ENCODE measurements at regions not wholly inside any gene's neighbourhood (a gene's known extent, or its start where the extent isn't known, plus 50 kb on each side); places are given as distances from the start of the nearest gene placed in this dataset.

DNA sequence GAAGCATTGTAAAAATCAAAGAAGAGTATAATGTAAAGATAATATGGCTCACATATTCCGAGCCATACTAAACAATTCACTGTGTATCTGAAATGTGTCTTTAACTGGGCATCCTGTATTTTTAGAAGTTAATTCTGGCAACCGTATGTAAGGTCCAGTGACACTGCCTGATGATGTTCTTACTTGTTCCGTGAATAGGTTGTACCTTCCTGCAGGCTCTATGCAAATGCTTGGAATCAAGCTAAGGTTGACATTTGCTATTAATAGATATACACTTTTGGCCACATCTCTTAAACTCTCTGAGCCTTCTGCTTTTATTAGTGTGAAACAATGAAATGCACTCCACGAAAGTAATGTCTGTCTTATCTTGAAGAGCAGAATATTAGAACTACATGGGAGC lies 534.6 kb downstream of the CCDC85A start:
- TF ChIP-seq, protein P1, sequence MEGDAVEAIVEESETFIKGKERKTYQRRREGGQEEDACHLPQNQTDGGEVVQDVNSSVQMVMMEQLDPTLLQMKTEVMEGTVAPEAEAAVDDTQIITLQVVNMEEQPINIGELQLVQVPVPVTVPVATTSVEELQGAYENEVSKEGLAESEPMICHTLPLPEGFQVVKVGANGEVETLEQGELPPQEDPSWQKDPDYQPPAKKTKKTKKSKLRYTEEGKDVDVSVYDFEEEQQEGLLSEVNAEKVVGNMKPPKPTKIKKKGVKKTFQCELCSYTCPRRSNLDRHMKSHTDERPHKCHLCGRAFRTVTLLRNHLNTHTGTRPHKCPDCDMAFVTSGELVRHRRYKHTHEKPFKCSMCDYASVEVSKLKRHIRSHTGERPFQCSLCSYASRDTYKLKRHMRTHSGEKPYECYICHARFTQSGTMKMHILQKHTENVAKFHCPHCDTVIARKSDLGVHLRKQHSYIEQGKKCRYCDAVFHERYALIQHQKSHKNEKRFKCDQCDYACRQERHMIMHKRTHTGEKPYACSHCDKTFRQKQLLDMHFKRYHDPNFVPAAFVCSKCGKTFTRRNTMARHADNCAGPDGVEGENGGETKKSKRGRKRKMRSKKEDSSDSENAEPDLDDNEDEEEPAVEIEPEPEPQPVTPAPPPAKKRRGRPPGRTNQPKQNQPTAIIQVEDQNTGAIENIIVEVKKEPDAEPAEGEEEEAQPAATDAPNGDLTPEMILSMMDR (IDR thresholded peaks at IDR 0.05; ENCODE audit: insufficient read depth, low read length, poor library complexity, severe bottlenecking) = no peak
- Histone ChIP-seq H3K36me3 (ENCODE audit: control insufficient read depth, insufficient read depth, low read length) (no peaks in the 10 kb centered on the region), H3K27me3 (ENCODE audit: control insufficient read depth, insufficient read depth, low read length) (no peaks in the 10 kb centered on the region), H3K4me3 (ENCODE audit: low read depth, low read length) (no peak overlapping the region)
- DNase-seq (ENCODE audit: low read depth) = no peak

DNA sequence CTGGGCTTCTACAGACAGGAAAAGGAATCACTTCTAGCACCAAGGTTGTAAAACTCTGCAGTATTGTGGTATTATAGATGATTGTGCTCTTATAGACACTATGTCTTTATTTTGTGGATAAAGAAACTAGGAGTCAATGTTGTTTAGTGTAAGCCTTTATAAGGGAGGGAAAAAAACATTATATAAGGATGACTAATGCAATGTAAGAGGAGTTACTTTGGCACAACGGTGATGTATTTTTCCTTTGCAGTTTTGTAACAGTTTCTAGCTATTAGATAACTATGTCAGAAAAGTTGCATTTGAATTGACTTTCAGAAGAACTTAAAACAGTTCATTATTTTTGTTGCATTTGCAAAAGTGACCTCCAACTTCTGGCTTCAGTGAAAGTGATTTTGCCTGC lies 545.4 kb downstream of the CCDC85A start:
- no peak for DNase-seq (ENCODE audit: low read depth)
- Histone ChIP-seq H3K4me3 (ENCODE audit: low read depth, low read length) (no peak overlapping the region), H3K27me3 (ENCODE audit: control insufficient read depth, insufficient read depth, low read length) (no peaks in the 10 kb centered on the region), H3K36me3 (ENCODE audit: control insufficient read depth, insufficient read depth, low read length) (no peaks in the 10 kb centered on the region)
- TF ChIP-seq, protein P1 (IDR thresholded peaks at IDR 0.05; ENCODE audit: insufficient read depth, low read length, poor library complexity, severe bottlenecking) = no peak

DNA sequence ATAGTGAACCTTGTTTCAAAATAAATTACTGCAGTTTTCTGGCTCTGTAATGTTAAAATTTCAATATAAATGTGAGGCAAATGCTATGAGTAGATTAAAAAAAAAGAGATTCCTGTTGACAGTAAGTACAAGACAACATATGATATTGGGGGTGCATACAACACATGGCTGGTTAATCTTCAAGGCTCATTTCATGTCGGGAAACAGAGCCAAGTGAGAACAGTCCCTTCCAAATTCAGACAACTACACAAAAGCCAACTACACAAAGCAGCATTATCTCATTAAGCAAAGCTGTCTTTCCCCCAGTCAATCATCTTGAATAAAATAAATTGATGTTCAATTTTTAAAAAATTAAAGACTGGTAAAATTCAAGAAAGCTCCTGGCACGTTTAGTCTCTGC lies 549.2 kb downstream of the CCDC85A start:
- no peaks in the 10 kb centered on the region for H3K36me3 ChIP-seq (ENCODE audit: control insufficient read depth, insufficient read depth, low read length)
- DNase-seq (ENCODE audit: low read depth) = no peak
- TF ChIP-seq, protein P1 (IDR thresholded peaks at IDR 0.05; ENCODE audit: insufficient read depth, low read length, poor library complexity, severe bottlenecking) = no peak
- no peaks in the 10 kb centered on the region for H3K27me3 ChIP-seq (ENCODE audit: control insufficient read depth, insufficient read depth, low read length)
- no peak overlapping the region for H3K4me3 ChIP-seq (ENCODE audit: low read depth, low read length)

DNA sequence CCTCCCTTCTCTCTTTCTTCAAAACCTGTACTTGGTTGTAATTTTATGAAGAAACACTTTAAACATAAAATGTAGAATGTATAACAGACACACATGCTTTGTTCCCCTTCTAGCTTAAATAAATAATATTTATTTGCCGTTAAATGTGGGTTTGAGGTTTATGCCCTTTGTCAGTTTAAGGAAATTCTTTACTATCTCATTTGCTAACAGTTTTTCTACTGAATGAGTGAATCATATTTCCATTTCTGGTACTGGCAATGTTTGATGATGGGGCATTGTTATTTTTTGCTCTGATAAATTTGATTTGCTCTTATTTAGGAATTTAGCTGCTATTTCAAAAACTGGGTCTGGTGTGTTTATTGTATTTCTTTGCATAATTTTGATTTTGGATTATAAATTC lies 555.6 kb downstream of the CCDC85A start:
- TF ChIP-seq, protein P1 (IDR thresholded peaks at IDR 0.05; ENCODE audit: insufficient read depth, low read length, poor library complexity, severe bottlenecking) = no peak
- no peak overlapping the region for H3K4me3 ChIP-seq (ENCODE audit: low read depth, low read length)
- no peak for DNase-seq (ENCODE audit: low read depth)
- H3K27me3 ChIP-seq (ENCODE audit: control insufficient read depth, insufficient read depth, low read length) = no peaks in the 10 kb centered on the region
- H3K36me3 ChIP-seq (ENCODE audit: control insufficient read depth, insufficient read depth, low read length) = no peaks in the 10 kb centered on the region

DNA sequence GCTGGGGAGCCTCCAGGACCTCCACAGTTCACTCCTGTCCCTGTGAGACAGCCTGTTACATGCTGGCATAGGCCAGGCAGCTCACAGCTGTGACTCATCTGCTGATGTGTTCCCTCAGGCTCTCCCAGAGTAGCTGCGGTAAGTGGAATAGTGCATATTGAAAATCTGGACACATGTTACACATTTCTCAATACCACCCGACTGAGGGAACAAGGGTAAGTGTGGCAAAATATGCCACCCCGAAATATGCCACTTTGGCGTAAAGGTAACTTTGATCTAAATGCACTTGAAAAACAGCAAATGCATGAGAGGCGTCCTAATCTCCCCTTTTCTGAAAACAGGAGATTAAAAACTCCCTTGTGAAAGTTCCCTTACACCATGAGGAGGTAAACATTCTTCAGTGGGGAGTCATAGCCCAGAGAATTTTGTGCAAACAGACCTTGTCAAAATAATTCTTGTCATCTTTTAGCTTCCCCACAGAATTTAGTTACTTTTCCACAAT lies 557.9 kb downstream of the CCDC85A start:
- DNase-seq (ENCODE audit: low read depth) = peak; percentile 77
- Histone ChIP-seq H3K27me3 (ENCODE audit: control insufficient read depth, insufficient read depth, low read length) (no peaks in the 10 kb centered on the region), H3K36me3 (ENCODE audit: control insufficient read depth, insufficient read depth, low read length) (no peaks in the 10 kb centered on the region), H3K4me3 (ENCODE audit: low read depth, low read length) (no peak overlapping the region)
- TF ChIP-seq, protein P1 (IDR thresholded peaks at IDR 0.05; ENCODE audit: insufficient read depth, low read length, poor library complexity, severe bottlenecking) = no peak

DNA sequence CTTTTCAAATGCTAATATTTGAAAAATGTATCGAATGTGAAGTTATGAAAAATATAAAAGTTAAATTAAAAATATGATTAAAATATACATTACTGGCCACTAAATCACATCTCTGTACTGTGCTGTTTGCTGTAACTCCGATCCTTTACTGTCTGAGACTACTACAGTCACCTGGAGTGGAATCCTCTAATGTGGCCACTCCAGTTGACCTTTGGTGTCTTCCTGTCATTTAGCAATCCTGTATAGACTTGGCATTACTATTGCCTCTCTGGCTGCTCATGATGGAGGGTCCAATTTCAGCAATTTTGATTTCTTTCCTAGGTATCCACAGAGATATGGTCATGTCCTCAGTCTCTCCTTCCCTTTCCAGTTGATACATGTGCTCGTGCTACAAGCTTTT lies 560.0 kb downstream of the CCDC85A start:
- TF ChIP-seq, protein P1 (IDR thresholded peaks at IDR 0.05; ENCODE audit: insufficient read depth, low read length, poor library complexity, severe bottlenecking) = no peak
- no peaks in the 10 kb centered on the region for H3K27me3 ChIP-seq (ENCODE audit: control insufficient read depth, insufficient read depth, low read length)
- DNase-seq (ENCODE audit: low read depth) = no peak
- H3K4me3 ChIP-seq (ENCODE audit: low read depth, low read length) = no peak overlapping the region
- no peaks in the 10 kb centered on the region for H3K36me3 ChIP-seq (ENCODE audit: control insufficient read depth, insufficient read depth, low read length)
